Hindlimb muscle (tissue), 1 donor: ENCODE measurements at regions not wholly inside any gene's neighbourhood (a gene's known extent, or its start where the extent isn't known, plus 50 kb on each side); places are given as distances from the start of the nearest gene placed in this dataset.
"Not testable (repeated sequence)": the region's sequence is repeated elsewhere in the genome, so short reads cannot be mapped to it uniquely, and the experiment has no call there.

Experiments
- DNase-seq: peaks from one replicate; pipeline ENCODE4 v3.0.0-alpha.2; 2013

GRCh38 chr20:6715401-6715941, 52.0 kb upstream of the BMP2 start:
- DNase-seq: peak; percentile 43

GRCh38 chr20:6714279-6714711, 53.2 kb upstream of the BMP2 start:
- no peak for DNase-seq

DNA sequence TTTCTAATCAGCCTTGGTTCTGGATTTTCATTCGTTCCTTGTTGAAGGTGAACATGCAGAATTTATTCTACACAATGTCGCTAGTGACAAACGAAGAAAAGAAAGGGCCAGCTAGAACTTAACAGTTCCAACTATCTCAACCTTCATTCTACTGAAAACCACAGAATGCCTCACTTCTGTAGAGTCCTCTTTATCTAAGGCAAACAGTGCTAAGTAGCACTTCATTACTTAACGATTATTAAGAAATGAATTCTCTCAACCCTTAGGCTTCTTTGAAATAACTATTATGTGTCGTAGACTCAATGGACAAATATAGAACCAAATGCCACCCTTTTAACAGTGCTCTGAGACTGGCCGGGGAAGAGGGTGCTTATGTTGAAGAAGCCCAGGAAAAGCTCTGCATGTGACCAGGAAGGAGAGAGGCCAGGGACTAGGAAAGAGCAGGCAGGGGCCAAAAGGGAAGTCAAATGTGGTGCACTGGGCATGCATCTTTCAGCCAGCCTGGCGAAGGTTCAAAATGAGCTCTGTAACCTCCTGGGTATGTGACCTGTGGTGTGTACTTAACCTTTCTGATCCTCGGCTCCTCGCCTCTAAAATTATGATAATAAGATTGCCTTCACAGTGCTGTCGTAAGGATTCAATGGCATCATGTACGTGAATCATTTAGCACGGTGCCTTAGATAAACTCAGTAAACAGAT, 55.4 kb upstream of the BMP2 start:
- no peak for DNase-seq

DNA sequence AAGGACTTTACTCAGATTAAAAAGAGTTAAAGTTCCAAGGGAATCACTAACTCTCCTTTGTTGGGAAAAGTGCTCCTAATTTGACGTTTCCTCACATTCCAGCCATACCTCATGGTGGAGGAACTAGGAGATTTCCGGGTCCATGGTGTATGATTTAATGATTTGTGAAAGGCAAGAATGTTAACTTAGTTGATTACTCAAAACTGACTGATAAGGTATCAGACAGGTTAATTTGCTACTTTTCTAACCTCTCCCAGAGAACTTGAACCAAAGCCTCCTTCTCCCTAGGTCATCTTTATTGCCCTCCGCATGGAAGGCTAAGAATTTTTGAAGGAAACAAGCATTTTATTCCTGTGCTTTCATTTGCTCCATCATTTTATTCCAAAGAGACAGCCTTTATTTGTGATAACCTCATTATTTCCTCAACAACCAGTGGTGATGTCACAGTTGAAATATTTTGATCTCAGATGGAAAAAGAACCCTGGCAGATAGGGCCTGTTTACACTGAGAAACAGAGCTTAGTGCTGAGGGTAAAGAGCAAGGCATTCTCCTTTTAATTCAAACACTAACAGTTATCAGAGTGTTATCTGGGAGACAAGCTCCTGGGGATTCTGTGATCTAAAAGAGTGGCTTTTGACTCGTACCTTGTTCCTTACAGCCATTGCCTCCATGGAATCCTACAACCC, 57.4 kb upstream of the BMP2 start:
- DNase-seq: no peak

- no peak for DNase-seq
Observed at GRCh38 chr20:6708010-6708409, 59.5 kb upstream of the BMP2 start.

DNA sequence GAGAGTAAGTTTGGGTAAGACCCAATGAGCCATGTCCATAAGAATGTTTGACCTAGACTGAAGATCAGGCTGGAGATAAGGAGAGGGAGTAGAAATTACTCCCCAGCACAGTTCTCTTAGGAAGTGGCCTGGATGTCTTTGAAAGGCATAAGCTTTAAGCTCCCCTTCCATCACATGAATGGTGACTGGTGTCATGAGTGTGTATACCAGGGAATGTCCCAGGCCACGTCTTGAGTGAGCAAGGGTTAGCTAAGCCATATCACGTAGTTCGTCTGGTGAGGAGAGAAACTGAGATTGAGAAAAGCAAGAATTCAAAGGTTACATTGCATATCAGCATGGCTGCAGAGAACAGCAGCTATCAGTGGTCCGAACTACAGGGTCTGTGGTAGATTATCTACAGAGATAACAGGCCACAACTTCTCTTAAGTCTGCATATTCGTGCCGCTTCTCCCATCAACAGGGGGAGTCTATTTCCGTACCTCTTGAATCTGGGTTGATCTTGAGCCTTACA, 60.1 kb upstream of the BMP2 start:
- DNase-seq: no peak

DNA sequence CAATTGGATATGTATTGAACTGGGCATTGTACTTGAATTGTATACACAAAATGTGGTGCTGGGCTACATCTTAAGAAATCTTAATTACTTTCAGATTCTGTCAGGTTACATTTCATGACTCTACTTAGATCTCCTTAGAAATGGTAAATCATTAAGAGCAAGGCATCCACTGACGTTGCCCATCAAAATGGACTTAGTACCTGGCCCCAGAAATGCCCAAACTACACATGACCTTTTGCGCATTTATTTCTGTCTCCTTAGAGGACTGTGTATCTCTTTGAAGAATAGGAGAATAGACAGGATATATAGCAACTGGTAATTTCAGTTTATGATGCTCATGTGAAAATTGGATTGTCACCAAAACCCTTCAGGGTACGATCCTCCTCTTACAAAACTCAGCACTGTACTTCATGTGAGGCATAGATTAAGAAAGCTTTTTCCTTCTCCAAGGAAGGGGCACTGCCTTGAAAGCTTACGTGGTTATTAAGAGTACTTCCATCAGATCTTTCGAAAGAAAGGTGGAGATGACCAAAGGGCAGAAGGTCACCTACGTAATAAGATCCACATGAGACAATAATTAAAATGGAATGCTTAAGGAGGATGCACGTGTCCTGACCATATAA, 61.4 kb upstream of the BMP2 start:
- no peak for DNase-seq

GRCh38 chr20:6705106-6705766, 62.2 kb upstream of the BMP2 start:
- DNase-seq: no peak

DNA sequence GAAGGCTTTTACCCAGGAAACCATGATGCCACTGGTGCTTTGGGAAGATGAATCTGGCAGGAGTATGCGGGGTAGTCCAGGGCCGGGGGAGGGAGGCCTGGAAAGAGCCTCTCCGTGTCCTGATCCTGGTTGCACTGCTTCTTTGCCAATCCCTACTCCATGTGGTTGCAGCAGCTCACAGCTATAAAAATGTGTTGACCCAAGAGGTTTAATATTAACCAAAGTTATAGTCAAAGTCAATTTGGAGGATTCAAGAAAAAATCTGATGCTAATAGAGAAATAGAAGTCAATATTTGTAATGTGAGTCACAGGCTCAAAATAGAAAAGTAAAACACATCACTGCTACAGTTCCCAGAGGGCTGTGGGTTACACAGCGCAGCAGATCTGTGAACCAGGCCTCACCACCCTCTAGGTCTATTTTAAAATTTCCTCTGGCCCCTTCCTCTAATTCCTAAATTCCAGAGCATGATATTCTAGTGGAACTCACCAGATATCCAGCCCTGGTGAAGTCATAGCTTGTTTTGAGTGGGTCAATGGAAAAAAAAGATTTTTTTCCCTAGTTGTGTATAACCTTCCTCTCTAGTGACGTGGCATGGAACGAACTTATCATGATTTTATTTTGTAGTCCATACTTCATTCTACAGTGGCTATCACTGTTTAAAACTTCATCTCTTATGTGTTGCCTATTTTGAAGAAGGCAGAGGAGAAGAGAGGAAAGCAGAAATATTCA, 63.2 kb upstream of the BMP2 start:
- DNase-seq: no peak

GRCh38 chr20:6703656-6704055, 63.8 kb upstream of the BMP2 start:
- no peak for DNase-seq

DNA sequence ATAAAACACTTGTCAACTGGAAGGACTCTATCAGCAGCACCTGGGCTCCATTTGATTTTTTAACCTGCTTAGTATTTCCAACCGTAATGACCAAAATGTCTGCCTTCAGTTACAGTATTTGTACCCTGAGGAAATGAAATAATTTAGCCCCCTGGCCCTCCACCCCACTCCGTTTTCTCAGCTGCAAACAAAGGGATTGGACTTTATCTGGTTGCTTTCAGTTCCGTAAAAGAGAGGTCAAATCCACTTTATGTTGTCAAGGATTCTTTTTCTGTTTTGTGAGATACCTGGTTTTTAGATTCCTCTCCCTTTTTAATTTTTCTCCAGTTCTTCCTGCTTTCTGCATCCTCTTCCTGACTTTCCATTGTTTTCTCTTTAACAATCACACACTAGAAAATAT, 64.4 kb upstream of the BMP2 start:
- no peak for DNase-seq

DNA sequence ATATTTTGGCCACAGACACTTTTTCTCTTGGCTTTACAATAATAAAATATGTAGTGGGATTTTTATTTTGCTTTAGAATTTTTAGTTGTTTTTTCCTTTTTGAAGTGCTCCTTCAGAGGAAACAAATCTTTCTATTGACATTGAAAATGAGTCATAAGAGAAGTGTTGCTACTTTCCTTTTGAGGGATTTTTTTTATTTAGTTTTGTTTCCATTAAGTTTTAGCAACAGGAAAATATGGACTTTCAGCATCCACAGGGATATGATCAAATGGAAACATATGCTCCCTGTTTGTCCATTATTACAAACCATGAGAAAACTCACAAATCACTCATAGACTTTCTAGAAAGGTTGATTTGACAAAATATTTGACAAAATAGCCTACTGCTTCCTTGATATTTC, 65.3 kb upstream of the BMP2 start:
- no peak for DNase-seq

- DNase-seq: peak; percentile 39
Observed at GRCh38 chr20:6700563-6701329, 66.7 kb upstream of the BMP2 start.

DNA sequence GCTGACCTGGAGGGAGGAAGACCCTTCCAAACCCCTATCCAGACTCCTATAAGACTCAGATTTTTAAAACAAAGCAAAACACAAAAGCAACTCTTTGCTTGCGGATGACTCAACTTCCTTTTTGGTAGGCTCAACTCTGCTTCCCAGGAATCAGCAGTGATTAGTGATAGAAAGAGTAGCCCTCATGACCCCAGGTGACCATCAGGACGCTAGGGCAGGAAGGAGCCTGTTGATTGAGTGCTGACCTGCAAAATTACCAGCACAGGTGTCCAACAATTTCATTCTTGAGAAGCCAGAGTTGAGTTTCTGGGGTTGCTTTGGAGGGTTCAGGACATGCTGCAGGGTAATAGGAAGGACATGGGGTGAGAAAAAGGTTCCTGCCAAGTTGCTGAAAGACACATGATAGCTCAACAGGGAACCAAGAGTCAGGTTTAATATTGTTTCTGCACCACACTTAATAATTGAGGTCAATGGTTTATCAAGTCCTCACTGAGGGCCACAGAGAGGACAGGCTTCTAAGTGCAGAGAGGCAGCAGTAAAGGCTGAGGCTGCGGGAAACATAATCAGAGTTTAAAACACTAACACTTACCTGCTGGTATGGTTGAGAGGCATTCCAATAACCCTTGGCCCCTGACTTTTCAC, 67.4 kb upstream of the BMP2 start:
- no peak for DNase-seq

DNA sequence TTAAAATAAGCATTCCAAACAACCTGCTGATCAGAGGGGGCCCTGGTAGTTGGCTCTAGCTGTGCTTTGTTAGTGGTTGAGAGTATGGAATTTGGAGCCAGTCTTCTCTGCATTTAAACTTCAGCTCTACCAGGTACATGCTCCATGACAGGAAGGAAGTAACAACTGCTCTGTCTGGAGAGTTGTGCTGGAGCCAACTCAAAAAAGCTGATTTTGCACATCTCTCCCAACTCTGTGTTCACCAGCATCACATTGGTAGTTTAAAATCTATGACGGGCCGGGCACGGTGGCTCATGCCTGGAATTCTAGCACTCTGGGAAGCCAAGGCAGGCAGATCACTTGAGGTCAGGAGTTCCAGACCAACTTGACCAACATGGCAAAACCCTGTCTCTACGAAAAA, 68.8 kb upstream of the BMP2 start:
- DNase-seq: no peak

DNA sequence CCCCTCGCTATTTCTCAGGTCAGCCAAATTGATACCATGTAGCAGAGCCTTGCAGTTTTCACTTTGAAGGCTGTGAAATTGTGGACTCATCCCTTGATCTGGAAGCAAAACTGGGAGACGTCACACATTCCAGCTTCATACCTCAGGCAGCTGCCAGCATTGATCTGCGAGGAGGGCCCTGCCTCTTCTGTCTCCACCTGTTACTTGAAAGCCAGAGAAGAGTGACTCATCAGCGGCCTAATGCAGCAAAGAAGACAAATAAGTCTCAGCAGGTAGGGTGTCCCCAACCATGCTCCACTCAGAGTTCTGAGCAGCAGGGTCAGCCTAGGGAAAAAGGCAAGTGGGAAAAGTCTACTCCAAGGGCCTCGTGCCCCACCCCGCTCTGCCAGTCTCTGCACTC, 69.4 kb upstream of the BMP2 start:
- DNase-seq: no peak

DNA sequence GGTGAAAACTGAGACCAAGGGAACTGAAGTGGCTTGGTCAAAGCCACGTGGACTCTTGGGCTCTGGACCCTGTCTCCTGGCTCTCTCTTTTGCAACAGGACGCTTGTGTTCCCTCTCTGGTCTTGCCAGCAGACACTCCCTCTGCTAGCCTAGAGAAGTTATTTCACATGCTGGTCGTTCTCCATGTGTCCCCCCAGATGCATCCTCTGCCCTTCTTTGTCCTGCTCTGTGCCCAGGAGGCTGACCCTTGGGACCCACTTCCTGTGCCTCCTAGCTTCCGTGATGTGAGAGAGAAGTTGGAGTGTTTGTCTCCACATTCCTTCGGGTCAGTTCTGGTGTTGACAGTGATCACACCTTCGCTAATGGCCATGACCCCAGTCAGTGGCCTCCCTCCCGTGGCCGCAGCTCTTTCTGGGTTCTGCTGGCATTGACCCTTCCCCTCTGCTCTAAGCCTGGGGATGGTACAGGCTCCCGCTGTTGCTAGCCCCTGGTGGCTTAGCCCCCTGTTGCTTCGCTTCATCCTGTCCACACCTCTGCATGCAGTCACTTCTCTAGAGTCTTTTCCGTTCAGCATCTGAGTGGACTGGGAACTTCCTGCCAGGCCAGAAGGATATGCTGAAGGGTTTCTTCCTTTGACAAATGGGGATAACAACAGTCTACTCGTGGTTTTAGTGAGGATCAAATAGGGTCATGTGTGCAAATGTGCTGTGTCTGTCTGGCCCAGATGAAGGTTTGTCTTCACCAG, 70.1 kb upstream of the BMP2 start:
- DNase-seq: no peak

GRCh38 chr20:6696001-6696400, 71.5 kb upstream of the BMP2 start:
- DNase-seq: no peak

DNA sequence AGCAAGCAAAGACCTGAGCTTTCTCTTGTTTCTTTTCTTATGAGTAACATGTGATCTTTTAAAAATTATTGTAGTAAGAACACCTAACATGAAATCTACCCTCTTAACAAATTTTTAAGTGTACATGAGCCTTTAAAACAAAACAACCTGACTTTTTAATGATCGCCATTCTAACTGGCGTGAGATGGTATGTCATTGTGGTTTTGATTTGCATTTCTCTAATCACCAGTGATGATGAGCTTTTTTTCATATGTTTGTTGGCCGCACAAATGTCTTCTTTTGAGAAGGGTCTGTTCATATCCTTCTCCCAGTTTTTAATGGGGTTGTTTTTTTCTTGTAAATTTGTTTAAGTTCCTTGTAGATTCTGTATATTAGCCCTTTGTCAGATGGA, 73.7 kb upstream of the BMP2 start:
- DNase-seq: not testable (repeated sequence)

DNA sequence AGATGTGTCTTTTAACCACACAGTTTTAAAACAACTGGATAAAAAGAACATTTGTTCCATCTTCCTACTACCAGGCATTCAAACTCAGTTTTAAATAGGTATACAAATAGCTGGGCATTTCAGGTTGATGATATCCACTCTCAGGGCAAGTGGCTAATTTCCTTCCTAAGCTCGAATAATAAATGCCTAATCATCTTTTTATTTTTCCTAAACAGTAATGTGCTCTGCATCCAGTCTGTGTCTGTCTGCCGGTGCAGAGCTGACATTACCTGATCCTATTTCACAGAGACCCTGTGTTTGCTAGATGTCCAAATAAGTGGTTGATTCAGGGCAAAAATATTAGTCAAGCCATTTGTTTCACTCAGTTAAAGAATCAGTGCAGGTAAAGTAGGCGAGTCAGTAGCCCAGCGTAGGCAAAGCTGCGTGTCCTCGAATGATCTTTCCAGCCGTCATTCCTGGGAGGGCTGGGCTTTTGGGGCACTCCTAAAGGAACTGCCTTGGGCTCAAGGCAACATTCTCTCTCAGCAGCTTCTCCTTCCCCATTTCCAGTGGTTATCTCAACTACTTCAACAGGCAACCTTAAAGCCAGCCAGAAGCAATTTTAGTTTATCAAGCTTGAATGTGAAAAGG, 74.2 kb upstream of the BMP2 start:
- no peak for DNase-seq
